Stomach smooth muscle (tissue), 2 donors: ENCODE measurements at regions not wholly inside any gene's neighbourhood (a gene's known extent, or its start where the extent isn't known, plus 50 kb on each side); places are given as distances from the start of the nearest gene placed in this dataset.

Experiments
- H3K27ac ChIP-seq: one replicate; pipeline ENCODE4 v1.7.0; 2013; ENCODE audit warnings: mild to moderate bottlenecking, low read length, inconsistent platforms
- H3K27me3 ChIP-seq, 2 donors: one replicate each; pipeline ENCODE4 v1.7.0; 2013; ENCODE audit warnings: low read length in 2 of 2; ENCODE audit not compliant: insufficient read depth in 2 of 2, control insufficient read depth in 1 of 2
- H3K36me3 ChIP-seq, 2 donors: one replicate each; pipeline ENCODE4 v1.7.0; 2013; ENCODE audit warnings: low read length in 2 of 2; ENCODE audit not compliant: control insufficient read depth in 2 of 2, insufficient read depth in 2 of 2
- H3K4me1 ChIP-seq: one replicate; pipeline ENCODE4 v1.7.0; 2013; ENCODE audit warnings: low read length; ENCODE audit not compliant: control insufficient read depth, insufficient read depth
- H3K4me3 ChIP-seq, 2 donors: one replicate each; pipeline ENCODE4 v1.7.0; 2013; ENCODE audit warnings: low read length in 2 of 2
- H3K9ac ChIP-seq, 2 donors: one replicate each; pipeline ENCODE4 v1.7.0; 2013; ENCODE audit warnings: low read length in 2 of 2, mild to moderate bottlenecking in 1 of 2
- H3K9me3 ChIP-seq, 2 donors: one replicate each; pipeline ENCODE4 v1.7.0; 2013; ENCODE audit warnings: low read length in 2 of 2; ENCODE audit not compliant: control insufficient read depth in 2 of 2
- donor health status: healthy.
- donor health status: Pancreatic carcinoma.

GRCh38 chr11:28976012-28976800 lies 868.0 kb downstream of the METTL15 start:
- no peaks in the 10 kb centered on the region for H3K4me1 ChIP-seq
- H3K27me3 ChIP-seq, result peaks cover 0 to 2% of the 10 kb centered on the region in 2 donors
- no peak overlapping the region for H3K27ac ChIP-seq
- H3K9me3 ChIP-seq, result no peaks in the 10 kb centered on the region
- no peak overlapping the region for H3K9ac ChIP-seq
- H3K4me3 ChIP-seq, result no peak overlapping the region
- no peaks in the 10 kb centered on the region for H3K36me3 ChIP-seq

GRCh38 chr11:28969832-28970231 lies 861.6 kb downstream of the METTL15 start:
- Histone ChIP-seq H3K9ac (no peak overlapping the region), H3K9me3 (no peaks in the 10 kb centered on the region), H3K4me3 (no peak overlapping the region), H3K4me1 (no peaks in the 10 kb centered on the region), H3K27me3 (no peaks in the 10 kb centered on the region), H3K36me3 (no peaks in the 10 kb centered on the region), H3K27ac (no peak overlapping the region)

- no peaks in the 10 kb centered on the region for H3K4me1 ChIP-seq
These were observed 858.8 kb downstream of the METTL15 start for GRCh38 chr11:28966951-28967350.

GRCh38 chr11:28965819-28966218 lies 857.6 kb downstream of the METTL15 start:
- no peaks in the 10 kb centered on the region for H3K9me3 ChIP-seq
- H3K27ac ChIP-seq, result no peak overlapping the region
- H3K9ac ChIP-seq, result no peak overlapping the region
- H3K36me3 ChIP-seq, result no peaks in the 10 kb centered on the region
- no peaks in the 10 kb centered on the region for H3K27me3 ChIP-seq
- H3K4me1 ChIP-seq, result no peaks in the 10 kb centered on the region
- H3K4me3 ChIP-seq, result no peak overlapping the region

More at GRCh38 chr11:28966951-28967350, 858.8 kb downstream of the METTL15 start:
- no peak overlapping the region for H3K9ac ChIP-seq
- H3K9me3 ChIP-seq, result no peaks in the 10 kb centered on the region
- H3K4me3 ChIP-seq, result no peak overlapping the region
- no peaks in the 10 kb centered on the region for H3K27me3 ChIP-seq
- no peak overlapping the region for H3K27ac ChIP-seq
- no peaks in the 10 kb centered on the region for H3K36me3 ChIP-seq

- Histone ChIP-seq H3K27ac (no peak overlapping the region), H3K4me3 (no peak overlapping the region), H3K9ac (no peak overlapping the region), H3K9me3 (no peaks in the 10 kb centered on the region), H3K4me1 (no peaks in the 10 kb centered on the region), H3K36me3 (no peaks in the 10 kb centered on the region), H3K27me3 (no peaks in the 10 kb centered on the region)
These were observed 856.6 kb downstream of the METTL15 start for GRCh38 chr11:28964811-28965210.

GRCh38 chr11:28963187-28963586 lies 855.0 kb downstream of the METTL15 start:
- no peak overlapping the region for H3K4me3 ChIP-seq
- no peak overlapping the region for H3K27ac ChIP-seq
- no peaks in the 10 kb centered on the region for H3K9me3 ChIP-seq
- H3K4me1 ChIP-seq, result no peaks in the 10 kb centered on the region
- H3K36me3 ChIP-seq, result no peaks in the 10 kb centered on the region
- H3K9ac ChIP-seq, result no peak overlapping the region
- H3K27me3 ChIP-seq, result no peaks in the 10 kb centered on the region

- Histone ChIP-seq H3K4me3 (no peak overlapping the region), H3K27ac (no peak overlapping the region), H3K9ac (no peak overlapping the region), H3K9me3 (no peaks in the 10 kb centered on the region), H3K36me3 (no peaks in the 10 kb centered on the region), H3K4me1 (no peaks in the 10 kb centered on the region), H3K27me3 (no peaks in the 10 kb centered on the region)
These were observed 854.3 kb downstream of the METTL15 start for GRCh38 chr11:28962502-28962901.

- no peaks in the 10 kb centered on the region for H3K4me1 ChIP-seq
- no peak overlapping the region for H3K4me3 ChIP-seq
- no peaks in the 10 kb centered on the region for H3K36me3 ChIP-seq
- no peaks in the 10 kb centered on the region for H3K9me3 ChIP-seq
- H3K9ac ChIP-seq, result no peak overlapping the region
- no peak overlapping the region for H3K27ac ChIP-seq
- no peaks in the 10 kb centered on the region for H3K27me3 ChIP-seq
These were observed 853.5 kb downstream of the METTL15 start for GRCh38 chr11:28961726-28962125.

- Histone ChIP-seq H3K27me3 (no peaks in the 10 kb centered on the region), H3K36me3 (no peaks in the 10 kb centered on the region), H3K9me3 (no peaks in the 10 kb centered on the region), H3K9ac (no peak overlapping the region), H3K27ac (no peak overlapping the region), H3K4me1 (no peaks in the 10 kb centered on the region), H3K4me3 (no peak overlapping the region)
These were observed 848.3 kb downstream of the METTL15 start for GRCh38 chr11:28956446-28956845.

- Histone ChIP-seq H3K36me3 (no peaks in the 10 kb centered on the region), H3K4me1 (no peaks in the 10 kb centered on the region), H3K9me3 (no peaks in the 10 kb centered on the region), H3K27ac (no peak overlapping the region), H3K27me3 (no peaks in the 10 kb centered on the region), H3K4me3 (no peak overlapping the region), H3K9ac (no peak overlapping the region)
These were observed 843.0 kb downstream of the METTL15 start for GRCh38 chr11:28951191-28951590.

GRCh38 chr11:28939381-28939780 lies 831.2 kb downstream of the METTL15 start:
- H3K27me3 ChIP-seq, result no peaks in the 10 kb centered on the region
- H3K9ac ChIP-seq, result no peak overlapping the region
- no peaks in the 10 kb centered on the region for H3K9me3 ChIP-seq
- H3K36me3 ChIP-seq, result no peaks in the 10 kb centered on the region
- no peak overlapping the region for H3K27ac ChIP-seq
- no peaks in the 10 kb centered on the region for H3K4me1 ChIP-seq
- H3K4me3 ChIP-seq, result no peak overlapping the region
